SK-N-SH treated with all-trans-retinoic acid at 6 μM for 48 hours (cell line): ENCODE measurements at regions not wholly inside any gene's neighbourhood (a gene's known extent, or its start where the extent isn't known, plus 50 kb on each side); places are given as distances from the start of the nearest gene placed in this dataset.

ENCODE experiments used
- ATAC-seq: fragments of 200-7000 bp; cut with Tn5 transposase; 3 replicates; pipeline ENCODE4 v1.9.1; 2020; ENCODE audit warnings: mild to moderate bottlenecking, moderate library complexity
- ARNTL ChIP-seq: fragments of 450-650 bp; formaldehyde crosslinking; IDR thresholded peaks from 2 replicates; pipeline ENCODE4 v1.5.0; 2020; ENCODE audit warnings: low read depth, mild to moderate bottlenecking, moderate library complexity, borderline replicate concordance
- BACH2 ChIP-seq: fragments of 250-450 bp; sonication (Bioruptor Pico); IDR thresholded peaks from 2 replicates; pipeline ENCODE4 v1.9.0; 2021; ENCODE audit warnings: mild to moderate bottlenecking, borderline replicate concordance
- CSDC2 ChIP-seq: fragments of 250-450 bp; sonication (Bioruptor Pico); IDR thresholded peaks from 2 replicates; pipeline ENCODE4 v1.5.0; 2020; ENCODE audit warnings: mild to moderate bottlenecking, moderate library complexity
- ESRRG ChIP-seq: fragments of 250-450 bp; sonication (Bioruptor Pico); IDR thresholded peaks from 2 replicates; pipeline ENCODE4 v1.6.1; 2021; ENCODE audit warnings: mild to moderate bottlenecking
- GLIS3 ChIP-seq: fragments of 250-450 bp; sonication (Bioruptor Pico); IDR thresholded peaks from 2 replicates; pipeline ENCODE4 v1.5.0; 2020; ENCODE audit warnings: mild to moderate bottlenecking, moderate library complexity
- ISL1 ChIP-seq: fragments of 250-450 bp; sonication (Bioruptor Pico); IDR thresholded peaks from 2 replicates; pipeline ENCODE4 v2.1.2; 2022; ENCODE audit warnings: mild to moderate bottlenecking, moderate library complexity
- OSR1 ChIP-seq: fragments of 250-450 bp; sonication (Bioruptor Pico); IDR thresholded peaks from 2 replicates; pipeline ENCODE4 v1.8.0; 2022; ENCODE audit warnings: moderate library complexity, mild to moderate bottlenecking, inconsistent platforms
- PPARA ChIP-seq: fragments of 250-450 bp; sonication (Bioruptor Pico); IDR thresholded peaks from 2 replicates; pipeline ENCODE4 v1.5.0; 2020; ENCODE audit warnings: mild to moderate bottlenecking, borderline replicate concordance
- RARB ChIP-seq: fragments of 250-450 bp; sonication (Bioruptor Pico); IDR thresholded peaks from 2 replicates; pipeline ENCODE4 v1.8.0; 2021; ENCODE audit warnings: mild to moderate bottlenecking, moderate library complexity
- TCF4 ChIP-seq: fragments of 250-450 bp; sonication (Bioruptor Pico); IDR thresholded peaks from 2 replicates; pipeline ENCODE4 v1.8.0; 2021; ENCODE audit warnings: mild to moderate bottlenecking, moderate library complexity, borderline replicate concordance
- TOX ChIP-seq: fragments of 250-450 bp; sonication (Bioruptor Pico); IDR thresholded peaks from 2 replicates; pipeline ENCODE4 v1.8.0; 2021; ENCODE audit warnings: mild to moderate bottlenecking, moderate library complexity, borderline replicate concordance
- ZC3H10 ChIP-seq: fragments of 250-450 bp; sonication (Bioruptor Pico); IDR thresholded peaks from 2 replicates; pipeline ENCODE4 v1.5.1; 2021; ENCODE audit warnings: mild to moderate bottlenecking, moderate library complexity
- ZFP3 ChIP-seq: fragments of 250-450 bp; sonication (Bioruptor Pico); IDR thresholded peaks from 2 replicates; pipeline ENCODE4 v1.5.0; 2020; ENCODE audit warnings: mild to moderate bottlenecking, moderate library complexity
- ZFP30 ChIP-seq: fragments of 450-650 bp; formaldehyde crosslinking; IDR thresholded peaks from 2 replicates; pipeline ENCODE4 v1.5.0; 2022; ENCODE audit warnings: mild to moderate bottlenecking, moderate library complexity
- ZNF565 ChIP-seq: fragments of 450-650 bp; formaldehyde crosslinking; conservative IDR thresholded peaks from 2 replicates; pipeline ENCODE4 v1.5.0; 2020; ENCODE audit warnings: low read depth, mild to moderate bottlenecking, moderate library complexity
- ZNF70 ChIP-seq: fragments of 450-650 bp; formaldehyde crosslinking; IDR thresholded peaks from 2 replicates; pipeline ENCODE4 v1.5.0; 2020; ENCODE audit warnings: mild to moderate bottlenecking, moderate library complexity
- ZNF8 ChIP-seq: fragments of 450-650 bp; formaldehyde crosslinking; IDR thresholded peaks from 2 replicates; pipeline ENCODE4 v1.5.0; 2020; ENCODE audit warnings: mild to moderate bottlenecking, moderate library complexity
- TF ChIP-seq, protein P1 (sequence below): fragments of 250-450 bp; sonication (Bioruptor Pico); IDR thresholded peaks from 2 replicates; pipeline ENCODE4 v1.8.0; 2020; ENCODE audit warnings: mild to moderate bottlenecking, moderate library complexity, borderline replicate concordance
- TF ChIP-seq, protein P2 (sequence below): fragments of 250-450 bp; sonication (Bioruptor Pico); IDR thresholded peaks from 2 replicates; pipeline ENCODE4 v1.5.1; 2020; ENCODE audit warnings: low read depth, mild to moderate bottlenecking, moderate library complexity
- TF ChIP-seq, protein P3 (sequence below): fragments of 250-450 bp; sonication (Bioruptor Pico); IDR thresholded peaks from 2 replicates; pipeline ENCODE4 v1.8.0; 2021; ENCODE audit warnings: low read depth, mild to moderate bottlenecking, moderate library complexity, borderline replicate concordance
- TF ChIP-seq, protein P4 (sequence below): fragments of 250-450 bp; sonication (Bioruptor Pico); IDR thresholded peaks from 2 replicates; pipeline ENCODE4 v1.5.1; 2021; ENCODE audit warnings: mild to moderate bottlenecking, moderate library complexity
- TF ChIP-seq, protein P5 (sequence below): fragments of 250-450 bp; sonication (Bioruptor Pico); IDR thresholded peaks from 2 replicates; pipeline ENCODE4 v1.5.0; 2020; ENCODE audit warnings: mild to moderate bottlenecking, moderate library complexity

DNA sequence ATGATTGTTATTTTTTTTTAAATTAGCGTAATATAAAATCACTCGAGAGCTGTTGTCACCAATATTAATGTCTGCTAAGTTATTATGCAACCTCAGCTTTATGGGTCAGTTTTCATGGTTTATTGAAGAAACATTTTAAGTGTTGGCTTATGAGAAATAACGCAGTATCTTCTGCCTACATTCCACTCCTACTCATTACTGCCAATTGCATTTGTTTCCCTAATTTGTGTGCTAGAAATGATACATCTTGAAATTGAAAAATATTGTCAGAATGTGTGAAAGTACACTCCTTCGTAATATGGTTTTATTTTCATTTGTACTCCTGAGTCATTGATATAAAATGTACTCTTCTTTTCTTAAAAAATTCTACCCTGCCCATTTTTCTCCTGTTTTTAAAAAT, 333.3 kb upstream of the HSF2 start:
- no peak for ATAC-seq
- TF ChIP-seq, protein P1, sequence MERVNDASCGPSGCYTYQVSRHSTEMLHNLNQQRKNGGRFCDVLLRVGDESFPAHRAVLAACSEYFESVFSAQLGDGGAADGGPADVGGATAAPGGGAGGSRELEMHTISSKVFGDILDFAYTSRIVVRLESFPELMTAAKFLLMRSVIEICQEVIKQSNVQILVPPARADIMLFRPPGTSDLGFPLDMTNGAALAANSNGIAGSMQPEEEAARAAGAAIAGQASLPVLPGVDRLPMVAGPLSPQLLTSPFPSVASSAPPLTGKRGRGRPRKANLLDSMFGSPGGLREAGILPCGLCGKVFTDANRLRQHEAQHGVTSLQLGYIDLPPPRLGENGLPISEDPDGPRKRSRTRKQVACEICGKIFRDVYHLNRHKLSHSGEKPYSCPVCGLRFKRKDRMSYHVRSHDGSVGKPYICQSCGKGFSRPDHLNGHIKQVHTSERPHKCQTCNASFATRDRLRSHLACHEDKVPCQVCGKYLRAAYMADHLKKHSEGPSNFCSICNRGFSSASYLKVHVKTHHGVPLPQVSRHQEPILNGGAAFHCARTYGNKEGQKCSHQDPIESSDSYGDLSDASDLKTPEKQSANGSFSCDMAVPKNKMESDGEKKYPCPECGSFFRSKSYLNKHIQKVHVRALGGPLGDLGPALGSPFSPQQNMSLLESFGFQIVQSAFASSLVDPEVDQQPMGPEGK (CRISPR knock-in tag) = no peak
- no peak for TF ChIP-seq CSDC2 (CRISPR knock-in tag)
- no peak for TF ChIP-seq RARB (CRISPR knock-in tag)
- no peak for TF ChIP-seq ZNF565 (CRISPR knock-in tag)
- no peak for TF ChIP-seq BACH2 (CRISPR knock-in tag)
- TF ChIP-seq, protein P2, sequence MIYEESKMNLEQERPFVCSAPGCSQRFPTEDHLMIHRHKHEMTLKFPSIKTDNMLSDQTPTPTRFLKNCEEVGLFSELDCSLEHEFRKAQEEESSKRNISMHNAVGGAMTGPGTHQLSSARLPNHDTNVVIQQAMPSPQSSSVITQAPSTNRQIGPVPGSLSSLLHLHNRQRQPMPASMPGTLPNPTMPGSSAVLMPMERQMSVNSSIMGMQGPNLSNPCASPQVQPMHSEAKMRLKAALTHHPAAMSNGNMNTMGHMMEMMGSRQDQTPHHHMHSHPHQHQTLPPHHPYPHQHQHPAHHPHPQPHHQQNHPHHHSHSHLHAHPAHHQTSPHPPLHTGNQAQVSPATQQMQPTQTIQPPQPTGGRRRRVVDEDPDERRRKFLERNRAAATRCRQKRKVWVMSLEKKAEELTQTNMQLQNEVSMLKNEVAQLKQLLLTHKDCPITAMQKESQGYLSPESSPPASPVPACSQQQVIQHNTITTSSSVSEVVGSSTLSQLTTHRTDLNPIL (CRISPR knock-in tag) = no peak
- TF ChIP-seq TOX (CRISPR knock-in tag) = no peak
- no peak for TF ChIP-seq ISL1 (CRISPR knock-in tag)
- TF ChIP-seq, protein P3, sequence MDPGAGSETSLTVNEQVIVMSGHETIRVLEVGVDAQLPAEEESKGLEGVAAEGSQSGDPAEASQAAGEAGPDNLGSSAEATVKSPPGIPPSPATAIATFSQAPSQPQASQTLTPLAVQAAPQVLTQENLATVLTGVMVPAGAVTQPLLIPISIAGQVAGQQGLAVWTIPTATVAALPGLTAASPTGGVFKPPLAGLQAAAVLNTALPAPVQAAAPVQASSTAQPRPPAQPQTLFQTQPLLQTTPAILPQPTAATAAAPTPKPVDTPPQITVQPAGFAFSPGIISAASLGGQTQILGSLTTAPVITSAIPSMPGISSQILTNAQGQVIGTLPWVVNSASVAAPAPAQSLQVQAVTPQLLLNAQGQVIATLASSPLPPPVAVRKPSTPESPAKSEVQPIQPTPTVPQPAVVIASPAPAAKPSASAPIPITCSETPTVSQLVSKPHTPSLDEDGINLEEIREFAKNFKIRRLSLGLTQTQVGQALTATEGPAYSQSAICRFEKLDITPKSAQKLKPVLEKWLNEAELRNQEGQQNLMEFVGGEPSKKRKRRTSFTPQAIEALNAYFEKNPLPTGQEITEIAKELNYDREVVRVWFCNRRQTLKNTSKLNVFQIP (CRISPR knock-in tag) = no peak
- TF ChIP-seq ZNF8 (CRISPR knock-in tag) = no peak
- TF ChIP-seq, protein P4, sequence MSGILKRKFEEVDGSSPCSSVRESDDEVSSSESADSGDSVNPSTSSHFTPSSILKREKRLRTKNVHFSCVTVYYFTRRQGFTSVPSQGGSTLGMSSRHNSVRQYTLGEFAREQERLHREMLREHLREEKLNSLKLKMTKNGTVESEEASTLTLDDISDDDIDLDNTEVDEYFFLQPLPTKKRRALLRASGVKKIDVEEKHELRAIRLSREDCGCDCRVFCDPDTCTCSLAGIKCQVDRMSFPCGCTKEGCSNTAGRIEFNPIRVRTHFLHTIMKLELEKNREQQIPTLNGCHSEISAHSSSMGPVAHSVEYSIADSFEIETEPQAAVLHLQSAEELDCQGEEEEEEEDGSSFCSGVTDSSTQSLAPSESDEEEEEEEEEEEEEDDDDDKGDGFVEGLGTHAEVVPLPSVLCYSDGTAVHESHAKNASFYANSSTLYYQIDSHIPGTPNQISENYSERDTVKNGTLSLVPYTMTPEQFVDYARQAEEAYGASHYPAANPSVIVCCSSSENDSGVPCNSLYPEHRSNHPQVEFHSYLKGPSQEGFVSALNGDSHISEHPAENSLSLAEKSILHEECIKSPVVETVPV (CRISPR knock-in tag) = no peak
- TF ChIP-seq, protein P5, sequence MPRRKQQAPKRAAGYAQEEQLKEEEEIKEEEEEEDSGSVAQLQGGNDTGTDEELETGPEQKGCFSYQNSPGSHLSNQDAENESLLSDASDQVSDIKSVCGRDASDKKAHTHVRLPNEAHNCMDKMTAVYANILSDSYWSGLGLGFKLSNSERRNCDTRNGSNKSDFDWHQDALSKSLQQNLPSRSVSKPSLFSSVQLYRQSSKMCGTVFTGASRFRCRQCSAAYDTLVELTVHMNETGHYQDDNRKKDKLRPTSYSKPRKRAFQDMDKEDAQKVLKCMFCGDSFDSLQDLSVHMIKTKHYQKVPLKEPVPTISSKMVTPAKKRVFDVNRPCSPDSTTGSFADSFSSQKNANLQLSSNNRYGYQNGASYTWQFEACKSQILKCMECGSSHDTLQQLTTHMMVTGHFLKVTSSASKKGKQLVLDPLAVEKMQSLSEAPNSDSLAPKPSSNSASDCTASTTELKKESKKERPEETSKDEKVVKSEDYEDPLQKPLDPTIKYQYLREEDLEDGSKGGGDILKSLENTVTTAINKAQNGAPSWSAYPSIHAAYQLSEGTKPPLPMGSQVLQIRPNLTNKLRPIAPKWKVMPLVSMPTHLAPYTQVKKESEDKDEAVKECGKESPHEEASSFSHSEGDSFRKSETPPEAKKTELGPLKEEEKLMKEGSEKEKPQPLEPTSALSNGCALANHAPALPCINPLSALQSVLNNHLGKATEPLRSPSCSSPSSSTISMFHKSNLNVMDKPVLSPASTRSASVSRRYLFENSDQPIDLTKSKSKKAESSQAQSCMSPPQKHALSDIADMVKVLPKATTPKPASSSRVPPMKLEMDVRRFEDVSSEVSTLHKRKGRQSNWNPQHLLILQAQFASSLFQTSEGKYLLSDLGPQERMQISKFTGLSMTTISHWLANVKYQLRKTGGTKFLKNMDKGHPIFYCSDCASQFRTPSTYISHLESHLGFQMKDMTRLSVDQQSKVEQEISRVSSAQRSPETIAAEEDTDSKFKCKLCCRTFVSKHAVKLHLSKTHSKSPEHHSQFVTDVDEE (CRISPR knock-in tag) = no peak
- no peak for TF ChIP-seq GLIS3 (CRISPR knock-in tag)
- no peak for TF ChIP-seq ZFP3 (CRISPR knock-in tag)
- TF ChIP-seq ZFP30 (CRISPR knock-in tag) = no peak
- TF ChIP-seq TCF4 (CRISPR knock-in tag) = no peak

DNA sequence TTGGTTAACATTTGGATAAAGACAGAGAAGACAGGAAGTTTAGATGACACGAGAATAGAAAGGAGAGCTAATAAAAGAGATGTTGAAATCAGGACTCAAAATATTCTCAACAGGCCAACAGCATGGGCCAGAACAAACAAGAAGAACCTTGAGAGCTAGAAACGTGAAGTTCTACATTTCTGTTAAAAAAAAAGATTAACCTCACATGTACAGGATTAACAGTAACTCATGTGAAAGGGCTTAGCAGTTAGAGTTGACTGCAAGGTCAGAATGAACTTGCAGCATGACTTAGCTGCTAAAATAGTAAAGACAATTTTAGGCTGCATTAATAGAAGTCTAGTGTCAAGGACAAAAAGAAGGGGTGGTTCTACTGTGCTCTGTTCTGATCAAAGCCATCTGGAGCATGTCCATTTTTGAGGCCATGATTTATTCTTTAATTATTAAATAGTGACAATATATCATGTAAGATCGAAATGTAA, 331.1 kb upstream of the HSF2 start:
- ATAC-seq = no peak
- TF ChIP-seq ZNF70 (CRISPR knock-in tag) (no peak), ISL1 (CRISPR knock-in tag) (no peak), ZNF8 (CRISPR knock-in tag) (no peak), RARB (CRISPR knock-in tag) (no peak), OSR1 (CRISPR knock-in tag) (no peak), ZC3H10 (no peak), ESRRG (CRISPR knock-in tag) (no peak), BACH2 (CRISPR knock-in tag) (no peak)
- TF ChIP-seq, protein P4 (CRISPR knock-in tag) = no peak

DNA sequence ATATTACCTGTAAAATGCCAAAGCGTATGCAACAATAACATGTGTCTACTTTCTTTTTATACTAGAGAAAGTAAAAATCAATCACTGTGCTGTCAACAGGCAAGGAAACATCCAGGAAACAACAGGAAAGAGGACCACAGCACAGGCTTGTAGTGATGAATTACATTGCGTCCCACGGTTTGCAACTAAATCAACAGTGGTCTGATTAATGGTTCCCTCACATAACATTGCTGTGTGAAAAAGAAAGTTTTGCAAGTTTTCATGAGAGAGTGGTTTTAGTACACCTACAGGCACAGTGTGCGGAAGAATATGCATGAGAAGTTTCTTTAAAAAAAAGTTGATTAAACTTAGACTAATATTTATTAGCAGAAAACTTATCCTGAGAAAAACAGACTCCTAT, 329.5 kb upstream of the HSF2 start:
- no peak for ATAC-seq
- no peak for TF ChIP-seq PPARA (CRISPR knock-in tag)
- TF ChIP-seq TOX (CRISPR knock-in tag) = no peak
- no peak for TF ChIP-seq TCF4 (CRISPR knock-in tag)
- no peak for TF ChIP-seq GLIS3 (CRISPR knock-in tag)
- no peak for TF ChIP-seq OSR1 (CRISPR knock-in tag)
- no peak for TF ChIP-seq ISL1 (CRISPR knock-in tag)
- TF ChIP-seq, protein P2 (CRISPR knock-in tag) = no peak
- no peak for TF ChIP-seq ARNTL (CRISPR knock-in tag)
- no peak for TF ChIP-seq ZFP3 (CRISPR knock-in tag)
- TF ChIP-seq, protein P3 (CRISPR knock-in tag) = no peak
